GM12892 (cell line): ENCODE measurements at regions not wholly inside any gene's neighbourhood (a gene's known extent, or its start where the extent isn't known, plus 50 kb on each side); places are given as distances from the start of the nearest gene placed in this dataset.

Experiments used
- POLR2A ChIP-seq: IDR thresholded peaks from 2 replicates; pipeline ENCODE4 v1.6.1; 2011; ENCODE audit warnings: low read depth, low read length, control low read depth
- POLR2AphosphoS5 ChIP-seq: IDR thresholded peaks from 2 replicates; pipeline ENCODE4 v1.6.1; 2011; ENCODE audit warnings: low read depth, low read length, control low read depth
- TAF1 ChIP-seq: IDR thresholded peaks from 2 replicates; pipeline ENCODE4 v1.6.1; 2011; ENCODE audit warnings: low read depth, mild to moderate bottlenecking, control low read depth, low read length, borderline replicate concordance

- TF ChIP-seq TAF1 (no peak), POLR2AphosphoS5 (no peak), POLR2A (no peak)
These were observed 383.3 kb downstream of the SH2D4B start for GRCh38 chr10:80921032-80921431.
